AG10803 (cell line): ENCODE measurements at regions not wholly inside any gene's neighbourhood (a gene's known extent, or its start where the extent isn't known, plus 50 kb on each side); places are given as distances from the start of the nearest gene placed in this dataset.

Source experiments
- DNase-seq: peaks from one replicate; pipeline ENCODE4 v3.0.0; 2010; ENCODE audit warnings: low read depth
- H3K4me3 ChIP-seq: 2 replicates; pipeline ENCODE4 v1.5.1; 2011; ENCODE audit warnings: mild to moderate bottlenecking, low read length, control low read depth
- CTCF ChIP-seq: conservative IDR thresholded peaks from 2 replicates; pipeline ENCODE4 v1.5.1; 2011; ENCODE audit warnings: mild to moderate bottlenecking, low read length, control low read depth, inconsistent platforms

- no peak for DNase-seq
- H3K4me3 ChIP-seq, result no peak overlapping the region
- no peak for TF ChIP-seq CTCF
These were observed 182.5 kb downstream of the KCNRG start for GRCh38 chr13:50197705-50198104.

GRCh38 chr13:50198508-50198907, 183.3 kb downstream of the KCNRG start:
- DNase-seq, result peak; percentile 66
- TF ChIP-seq CTCF, result no peak
- no peak overlapping the region for H3K4me3 ChIP-seq

GRCh38 chr13:50200569-50200968, 185.3 kb downstream of the KCNRG start:
- TF ChIP-seq CTCF, result no peak

GRCh38 chr13:50200988-50201387, 185.7 kb downstream of the KCNRG start:
- TF ChIP-seq CTCF, result no peak
- DNase-seq, result no peak
- no peak overlapping the region for H3K4me3 ChIP-seq

More at GRCh38 chr13:50200569-50200968, 185.3 kb downstream of the KCNRG start:
- no peak for DNase-seq
- H3K4me3 ChIP-seq, result no peak overlapping the region

GRCh38 chr13:50202485-50202884, 187.2 kb downstream of the KCNRG start:
- TF ChIP-seq CTCF, result no peak
- H3K4me3 ChIP-seq, result no peak overlapping the region
- no peak for DNase-seq

GRCh38 chr13:50203256-50203941, 188.2 kb downstream of the KCNRG start:
- H3K4me3 ChIP-seq, result no peak overlapping the region
- TF ChIP-seq CTCF, result no peak
- no peak for DNase-seq

GRCh38 chr13:50205581-50205980, 190.3 kb downstream of the KCNRG start:
- no peak for DNase-seq
- no peak overlapping the region for H3K4me3 ChIP-seq
- no peak for TF ChIP-seq CTCF
